Stimulated activated CD4-positive, alpha-beta T cell treated with anti-CD3 and anti-CD28 coated beads, TNF-alpha, amount 100 ng/mL, for 48 hours (primary cell): ENCODE measurements at regions not wholly inside any gene's neighbourhood (a gene's known extent, or its start where the extent isn't known, plus 50 kb on each side); places are given as distances from the start of the nearest gene placed in this dataset.

Source experiments
- DNase-seq, 3 donors: peaks; one replicate each; pipeline ENCODE4 v3.0.0-alpha.2; 2020; ENCODE audit warnings: low read depth in 3 of 3

DNA sequence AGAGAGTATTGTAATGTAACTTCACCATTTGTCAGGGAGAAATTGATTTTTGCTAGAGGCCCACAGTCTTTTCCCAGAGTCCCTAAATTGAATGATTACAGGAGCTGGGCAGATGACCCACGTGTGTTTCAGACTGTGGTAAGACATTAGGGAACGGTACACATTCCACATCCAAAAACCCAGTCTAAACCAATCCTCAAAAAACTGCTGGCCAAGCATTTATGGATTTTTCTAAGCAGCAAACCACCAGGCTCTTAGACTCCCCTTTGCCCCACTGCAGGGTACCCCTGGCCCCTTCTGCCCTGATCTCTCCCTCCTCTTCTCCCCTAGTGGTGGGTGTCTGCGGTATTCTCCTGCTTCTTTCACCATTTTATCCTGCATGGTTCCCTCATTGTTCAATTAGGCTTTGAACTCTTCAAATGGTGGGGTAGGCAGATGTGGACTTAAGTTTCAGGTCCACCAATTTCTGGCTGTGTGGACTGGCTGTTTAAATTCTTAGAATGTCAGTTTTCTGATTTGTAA is 135.5 kb upstream of the SORCS3 start:
- no peak for DNase-seq

DNA sequence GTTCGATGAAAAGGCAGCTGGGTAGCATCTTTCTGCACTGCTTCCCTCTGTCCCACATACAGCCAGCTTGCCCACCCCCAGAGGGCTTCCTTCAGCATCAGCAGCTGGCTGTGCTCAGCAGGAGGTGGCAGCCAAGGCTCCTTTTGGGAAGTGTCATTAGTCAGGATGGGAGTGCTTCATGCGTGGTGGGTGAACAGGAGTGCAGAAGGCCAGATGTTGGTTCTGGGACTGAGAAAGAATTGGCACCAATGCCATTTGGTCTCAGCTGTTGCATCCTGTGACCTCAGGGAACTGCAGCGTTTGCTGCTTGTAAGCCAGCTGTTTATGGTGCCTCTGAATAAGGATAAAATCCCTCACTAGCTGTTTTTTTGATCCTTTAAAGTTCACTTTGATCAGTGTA is 131.1 kb upstream of the SORCS3 start:
- DNase-seq: no peak

DNA sequence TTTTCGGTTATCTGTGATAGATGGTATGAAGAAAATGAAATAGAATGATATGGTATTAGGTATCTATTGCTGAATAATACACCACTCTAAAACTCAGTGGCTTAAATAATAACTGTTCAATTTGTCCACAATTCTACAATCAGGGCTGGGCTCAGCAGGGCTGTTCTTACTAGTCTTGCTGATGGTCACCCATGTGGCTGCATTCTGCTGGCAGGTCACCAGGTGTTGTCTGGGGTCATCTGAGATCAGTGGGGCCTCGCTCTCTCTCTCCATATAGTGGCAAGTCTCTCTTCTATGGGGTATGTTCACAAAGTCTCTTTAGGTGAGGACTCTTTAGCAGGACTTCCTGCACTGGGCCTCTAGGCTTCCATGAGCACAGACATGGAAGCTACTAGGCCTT is 130.4 kb upstream of the SORCS3 start:
- DNase-seq: no peak

DNA sequence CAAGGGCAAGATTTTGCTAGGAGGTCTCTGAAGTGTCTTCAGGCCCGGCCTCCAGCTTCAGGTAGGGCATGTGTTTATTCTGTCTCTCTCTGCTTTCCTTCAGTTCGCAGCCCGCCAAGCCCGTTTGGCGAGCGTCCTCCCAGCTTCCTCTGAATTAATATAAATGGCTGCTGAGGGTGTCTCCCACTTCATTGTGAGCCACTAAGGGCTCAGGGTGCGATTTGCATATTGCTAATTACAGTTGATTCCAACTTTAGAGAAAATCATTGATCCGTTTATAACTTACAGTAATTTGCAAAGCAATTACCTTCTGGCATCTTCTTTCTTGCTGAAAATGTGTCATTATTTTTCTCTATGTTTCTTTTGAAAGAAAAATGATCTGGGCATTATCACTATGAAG is 128.3 kb upstream of the SORCS3 start:
- no peak for DNase-seq

DNA sequence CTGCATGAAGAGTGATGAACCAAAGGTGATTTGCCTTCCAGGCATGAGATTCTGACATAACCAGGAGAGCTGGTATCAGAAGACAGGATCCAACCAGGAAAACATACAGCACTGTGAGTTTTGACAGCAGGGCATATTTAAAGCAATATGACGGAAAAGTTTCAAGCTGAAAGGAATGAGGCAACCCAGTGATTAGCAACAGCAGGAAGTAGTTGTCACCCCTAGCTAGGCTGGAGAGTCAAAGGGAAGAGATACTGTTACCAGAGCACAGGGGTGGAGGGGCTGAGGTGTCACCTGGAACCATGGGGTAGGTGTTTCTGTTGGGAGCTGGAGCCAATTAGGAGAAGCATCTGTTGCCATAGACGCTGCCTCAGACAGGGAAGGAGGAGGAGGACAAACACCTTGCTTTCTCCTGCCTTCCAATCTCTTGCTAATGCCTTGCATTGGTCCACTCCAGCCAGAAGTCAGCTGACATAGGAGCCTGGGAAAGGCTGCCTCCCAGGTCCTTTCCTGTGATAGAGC is 125.4 kb upstream of the SORCS3 start:
- DNase-seq: no peak

DNA sequence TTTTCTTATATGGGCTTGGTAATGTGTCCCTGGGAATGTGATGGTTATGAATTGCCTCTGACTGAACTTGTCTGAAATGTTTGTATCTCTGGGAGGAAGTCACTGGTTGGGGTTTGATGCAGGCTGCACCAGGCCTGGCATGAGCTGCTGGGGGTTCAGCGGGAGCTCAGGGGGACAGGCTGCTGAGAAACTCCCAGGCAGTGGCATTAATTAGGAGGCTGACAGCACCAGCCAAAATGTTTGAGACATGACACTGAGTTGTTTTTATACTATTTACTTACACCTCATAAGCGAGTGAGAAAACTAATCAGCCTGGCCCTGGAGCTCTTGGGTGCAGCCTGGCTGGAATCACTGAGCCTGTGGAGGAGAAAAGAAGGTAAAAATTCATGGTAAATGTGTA is 124.1 kb upstream of the SORCS3 start:
- DNase-seq: no peak

DNA sequence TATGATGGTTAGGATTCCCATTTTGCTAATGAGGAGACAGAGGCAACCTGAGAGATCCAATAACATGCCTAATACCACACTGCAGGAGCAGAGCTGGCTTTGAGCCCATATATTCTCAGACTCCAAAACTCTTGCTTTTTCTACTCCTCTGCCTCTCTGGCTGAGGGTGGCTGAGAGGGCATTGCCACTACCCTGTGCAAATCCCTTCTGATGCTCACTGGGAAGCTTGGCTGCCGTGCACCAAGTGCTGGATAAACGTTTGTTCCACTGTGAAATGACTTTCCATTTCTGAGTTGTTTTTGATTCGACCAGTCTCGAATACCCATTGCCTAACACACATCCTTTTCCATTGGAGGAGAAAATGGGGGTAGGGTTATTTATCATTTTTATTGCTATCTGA is 123.1 kb upstream of the SORCS3 start:
- no peak for DNase-seq

DNA sequence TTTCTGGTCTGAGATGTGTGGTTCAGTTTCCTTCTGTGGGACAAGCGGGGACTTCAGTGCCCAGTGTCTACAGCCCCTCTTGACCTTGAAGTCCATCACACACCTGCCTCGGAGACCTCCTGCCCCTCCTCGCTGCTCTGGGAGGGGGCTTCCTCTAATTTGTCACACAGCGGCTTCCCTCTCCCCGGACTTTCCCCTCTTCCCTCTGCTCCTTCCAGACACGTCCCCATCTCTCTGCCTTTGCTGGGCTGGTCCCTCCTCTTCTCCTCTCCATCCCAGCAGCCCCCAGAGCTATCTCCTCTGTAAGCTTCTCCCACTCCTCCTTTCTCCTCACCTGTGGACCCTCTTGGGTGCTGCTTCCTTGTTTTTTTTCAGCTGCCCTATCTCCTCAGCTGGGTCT is 122.2 kb upstream of the SORCS3 start:
- no peak for DNase-seq

DNA sequence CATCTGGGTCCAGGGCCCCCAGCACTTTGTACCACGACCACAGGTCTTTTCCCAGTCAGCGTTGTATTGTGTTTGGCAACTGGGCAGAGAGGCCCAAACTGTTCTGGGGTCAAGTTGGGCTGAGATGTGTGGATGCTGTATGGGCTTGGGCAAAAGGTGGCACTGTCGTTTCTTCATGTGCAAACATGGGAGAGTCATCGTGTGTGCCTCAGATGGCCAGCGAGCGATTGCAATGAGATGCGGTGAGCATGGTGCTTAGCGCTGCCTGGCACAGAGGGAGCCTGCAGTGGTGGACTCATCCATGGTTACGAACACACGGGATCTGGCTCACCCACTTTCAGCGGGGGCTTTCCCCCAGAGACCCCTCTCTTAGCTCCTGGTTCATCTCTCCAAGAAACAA is 120.4 kb upstream of the SORCS3 start:
- DNase-seq: no peak

DNA sequence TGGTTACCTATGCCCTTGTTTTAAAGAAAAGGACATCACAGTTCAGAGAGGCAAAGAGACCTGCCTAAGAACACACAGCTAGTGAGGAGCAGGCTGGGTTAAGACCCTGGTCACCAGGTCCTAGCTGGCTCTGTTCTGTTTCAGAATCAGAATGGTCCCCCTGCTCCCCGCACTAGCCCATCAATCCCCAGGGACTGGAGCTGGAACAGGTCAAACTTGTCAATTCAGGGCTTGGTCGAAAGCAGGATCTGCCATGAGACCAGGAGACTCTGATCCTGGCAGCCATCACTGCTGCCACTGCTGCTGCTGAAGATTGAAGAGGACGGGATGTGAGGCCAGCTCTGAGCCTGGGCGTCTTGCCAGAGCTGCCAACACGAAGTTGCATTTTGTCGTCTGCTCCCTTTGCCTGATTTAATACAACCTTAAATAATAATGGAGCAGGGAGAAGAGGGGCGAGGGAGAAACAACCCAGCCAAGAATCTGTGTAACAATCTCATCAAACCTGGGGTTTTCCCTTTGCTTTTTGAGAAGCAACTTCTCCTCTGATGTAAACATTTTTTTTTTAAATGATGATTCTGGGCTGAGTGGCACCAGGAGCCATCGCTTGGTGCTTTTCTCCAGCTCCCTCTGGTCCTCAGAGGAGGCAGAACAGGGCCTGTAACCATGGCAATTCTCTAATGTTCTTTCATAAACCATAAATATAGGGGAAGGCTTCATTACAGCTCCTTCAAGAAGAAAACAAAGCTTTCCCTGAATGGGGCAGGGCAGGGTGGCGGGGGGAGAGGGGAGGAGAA is 119.0 kb upstream of the SORCS3 start:
- DNase-seq: no peak

DNA sequence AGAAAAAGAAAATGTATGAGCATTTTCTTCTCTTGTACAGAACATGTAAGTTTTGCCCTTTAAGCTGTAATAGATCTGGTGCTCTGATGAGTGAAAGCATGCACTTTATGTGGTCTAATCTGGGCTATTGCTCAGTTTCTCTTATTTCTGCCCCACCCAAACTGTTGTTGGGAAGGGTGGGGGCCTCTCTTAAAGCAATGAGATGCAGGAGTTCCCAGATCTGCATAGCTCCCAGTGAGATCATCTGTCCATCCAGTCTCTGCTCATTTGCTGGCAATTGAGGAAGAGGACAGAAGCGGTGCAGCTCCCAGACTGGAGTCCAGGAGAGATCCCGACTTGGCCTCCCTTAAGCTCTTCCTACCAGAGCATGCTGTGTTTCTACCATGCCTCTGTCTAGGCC is 114.9 kb upstream of the SORCS3 start:
- DNase-seq: no peak

DNA sequence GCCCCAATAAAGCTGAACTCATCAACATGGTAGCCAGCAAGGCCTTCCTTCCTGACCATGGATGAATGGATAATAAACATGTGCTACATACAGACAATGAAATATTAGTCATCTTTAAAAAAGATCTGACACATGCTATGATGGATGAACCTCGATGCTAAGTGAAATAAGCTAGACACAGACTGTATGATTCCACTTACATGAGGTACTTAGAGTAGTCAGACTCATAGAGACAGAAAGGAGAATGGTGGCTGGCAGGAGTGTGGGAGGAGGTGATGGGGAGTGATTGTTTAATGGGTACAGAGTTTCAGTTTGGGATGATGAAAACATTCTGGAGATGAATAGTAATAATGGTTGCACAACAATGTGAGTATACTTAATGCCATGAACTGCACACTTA is 114.1 kb upstream of the SORCS3 start:
- no peak for DNase-seq

DNA sequence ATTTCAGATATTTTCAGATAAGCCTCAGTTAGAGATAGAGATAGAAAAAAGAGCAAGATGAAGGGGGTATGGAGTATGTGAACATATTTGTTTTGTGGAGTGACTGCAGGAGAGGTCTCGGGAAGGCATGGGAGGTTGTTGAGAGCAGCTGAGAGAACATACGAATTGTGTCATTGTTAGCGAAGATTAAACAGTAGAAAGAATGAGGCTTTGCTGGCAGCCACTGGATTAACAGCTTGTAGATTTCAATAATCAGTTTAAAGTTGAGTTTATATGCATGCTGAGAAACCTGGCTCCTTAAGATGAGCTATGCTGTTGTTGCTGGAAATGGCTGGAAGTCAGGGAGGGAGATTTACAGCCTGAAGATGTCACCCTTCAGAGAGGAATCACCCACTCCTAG is 100.9 kb upstream of the SORCS3 start:
- DNase-seq: no peak

DNA sequence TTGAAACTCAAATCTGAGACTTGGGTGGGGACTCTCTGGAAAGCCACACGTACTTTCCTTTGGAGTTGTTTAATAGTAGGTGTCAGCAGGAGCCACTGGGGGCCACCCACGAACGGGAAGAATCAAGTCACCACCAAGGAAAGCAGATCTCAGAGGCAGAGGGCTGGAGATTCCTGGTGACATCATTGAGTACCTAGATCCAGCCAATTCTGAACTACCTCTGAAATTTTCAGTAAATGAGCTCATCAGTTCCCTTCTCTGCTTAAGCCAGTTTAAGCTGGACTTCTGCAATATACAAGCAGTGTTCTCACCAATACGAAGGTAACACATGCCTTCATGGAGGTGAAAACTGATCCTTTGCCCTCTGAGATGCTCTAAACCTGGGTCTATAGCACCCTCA is 99.3 kb upstream of the SORCS3 start:
- no peak for DNase-seq

DNA sequence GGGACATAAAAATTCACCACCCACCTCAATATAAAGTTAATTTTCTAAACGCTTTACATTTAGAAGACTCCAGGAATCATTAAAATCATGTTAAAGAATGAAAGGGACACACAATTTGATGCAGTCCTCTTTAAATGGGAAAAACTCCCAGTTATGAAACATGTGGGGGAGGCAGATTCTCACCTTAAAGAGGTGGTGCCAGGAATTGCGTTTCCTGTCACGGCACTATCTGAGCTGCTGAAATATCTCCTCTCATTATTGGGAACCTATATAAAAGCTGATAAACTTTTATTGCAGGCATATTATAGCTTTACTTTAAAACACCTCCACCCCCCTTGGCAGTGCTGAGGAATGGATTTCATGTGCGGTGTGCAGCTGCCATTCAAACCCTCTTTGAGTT is 94.8 kb upstream of the SORCS3 start:
- DNase-seq: no peak

DNA sequence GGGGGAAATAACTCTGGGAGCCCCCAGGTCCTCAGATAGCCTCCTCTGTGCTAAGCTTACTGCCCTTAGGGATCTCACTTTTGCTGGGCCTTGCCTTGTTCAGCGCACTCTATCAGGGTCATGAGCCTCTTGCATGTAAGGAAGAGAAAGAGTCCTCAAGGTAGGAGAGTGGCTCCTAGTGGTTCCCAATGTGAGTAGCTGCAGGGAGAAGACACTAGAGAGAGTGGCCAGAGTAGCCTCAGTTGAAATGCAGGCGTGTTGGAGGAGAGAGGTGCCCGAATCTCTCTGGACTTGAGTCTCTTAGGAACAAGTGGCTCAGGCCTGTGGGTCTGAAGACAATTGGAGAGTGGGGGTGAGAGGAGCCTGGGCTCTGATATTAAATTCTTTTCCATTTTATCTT is 94.3 kb upstream of the SORCS3 start:
- no peak for DNase-seq

DNA sequence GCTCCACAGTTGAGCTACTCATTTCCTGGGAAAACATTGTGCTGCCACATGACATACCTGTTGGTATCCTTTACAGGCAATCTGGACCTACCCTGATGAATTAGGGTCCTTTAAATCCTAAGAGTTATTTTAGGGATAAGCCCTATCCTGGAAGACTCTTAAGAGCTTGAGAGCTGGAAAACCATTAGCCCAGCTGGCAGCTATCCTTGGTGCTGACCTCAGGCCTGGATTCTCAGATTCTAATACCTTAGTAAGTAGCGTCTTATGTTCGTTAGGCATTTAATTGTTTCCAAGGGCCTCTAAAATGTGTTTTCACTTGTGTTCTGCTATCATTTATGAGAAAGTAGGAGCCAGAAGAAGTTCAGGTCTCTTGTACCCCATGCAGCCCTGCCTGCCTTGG is 93.0 kb upstream of the SORCS3 start:
- no peak for DNase-seq

DNA sequence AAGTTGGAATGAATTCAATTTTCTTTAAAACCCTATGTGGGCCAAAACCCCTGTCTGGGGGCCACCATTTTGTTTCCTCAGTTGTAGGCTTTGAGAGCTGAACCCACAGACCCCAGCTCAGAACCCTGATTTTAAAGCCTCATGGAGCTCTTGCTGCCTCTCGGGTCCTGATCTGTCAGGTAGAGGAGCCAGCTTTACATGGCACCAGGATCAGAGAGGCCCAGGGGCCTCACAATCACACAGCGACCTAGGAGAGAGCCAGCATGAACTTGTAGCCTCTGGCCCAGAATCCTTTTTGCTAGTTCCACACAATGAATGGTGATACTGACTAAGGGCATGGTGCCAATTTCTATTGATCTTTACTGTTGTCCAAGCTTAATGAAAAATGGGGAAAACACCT is 84.3 kb upstream of the SORCS3 start:
- DNase-seq: no peak

DNA sequence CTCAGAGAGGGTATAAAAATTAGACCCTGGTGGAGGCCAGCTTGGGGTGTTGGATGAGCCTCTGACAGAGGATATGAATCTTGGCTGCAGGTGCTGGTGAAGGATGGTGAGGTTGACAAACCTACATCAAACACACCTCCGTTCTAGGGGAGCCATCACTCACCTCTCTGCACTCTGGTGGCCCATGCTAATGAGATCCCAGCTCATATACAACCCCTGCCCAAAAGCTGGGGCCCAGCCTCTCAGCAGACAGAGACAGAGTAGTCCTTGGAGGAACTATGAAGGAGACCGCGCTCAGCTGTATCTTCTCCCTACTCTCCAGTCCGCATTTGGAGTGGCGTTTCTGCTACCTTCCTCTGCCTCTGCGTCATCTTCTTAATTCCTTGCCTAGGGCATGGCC is 83.1 kb upstream of the SORCS3 start:
- DNase-seq: no peak

DNA sequence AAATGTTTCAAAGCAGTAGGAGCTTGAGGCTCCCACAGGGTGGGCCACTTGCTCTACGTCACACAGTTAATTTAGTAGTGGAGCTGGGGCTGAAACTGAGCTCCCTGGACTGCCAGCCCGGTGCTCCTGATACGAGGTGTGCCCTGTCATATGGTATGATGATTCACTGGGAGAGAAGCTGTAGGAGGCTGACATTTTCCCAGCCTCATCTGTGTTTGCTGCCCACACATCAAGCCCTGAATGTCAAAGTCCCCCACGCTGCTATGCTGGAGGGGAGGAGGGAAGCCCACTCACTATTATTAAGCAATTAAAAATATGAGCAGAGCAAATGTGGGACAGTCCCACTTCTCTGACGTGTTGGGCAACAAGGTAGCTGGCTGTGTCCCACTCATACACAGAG is 81.2 kb upstream of the SORCS3 start:
- DNase-seq: no peak

DNA sequence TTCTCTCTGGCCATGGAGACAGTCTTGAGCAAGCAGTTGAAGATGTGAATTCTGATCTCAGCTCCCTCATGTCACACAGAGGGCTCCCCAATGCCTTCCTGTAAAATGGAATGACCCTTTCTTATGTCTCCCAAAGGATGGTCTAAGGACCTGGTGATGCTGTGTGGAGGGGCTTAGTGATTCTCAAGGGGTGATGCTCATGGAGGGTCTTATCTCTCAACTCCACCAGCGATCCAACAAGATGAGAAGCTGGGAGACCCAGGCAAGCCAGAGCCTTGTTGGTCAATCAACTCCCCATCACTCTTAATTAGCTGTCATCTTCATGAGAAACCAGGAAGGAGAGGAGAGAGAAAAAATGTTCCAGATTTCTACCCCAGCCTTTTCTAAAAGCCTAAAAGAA is 78.0 kb upstream of the SORCS3 start:
- DNase-seq: no peak

DNA sequence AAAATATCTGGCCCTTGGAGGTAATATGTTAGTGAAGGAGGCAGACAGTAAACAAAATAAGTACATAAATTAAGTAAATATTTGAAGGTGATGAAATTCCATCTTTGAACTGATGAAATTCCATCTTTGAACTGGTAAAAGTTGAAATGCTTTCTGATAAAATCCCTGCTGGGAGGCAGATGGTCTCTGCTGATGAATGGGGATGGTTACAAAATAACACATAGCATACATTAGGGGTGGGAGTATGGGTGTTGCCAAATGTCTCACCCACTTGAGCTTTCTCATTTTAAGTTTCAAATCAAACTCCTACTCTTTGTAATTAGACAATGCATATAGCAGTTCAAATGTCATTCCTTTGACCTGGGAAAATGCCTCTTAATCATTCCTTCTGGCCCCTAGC is 77.5 kb upstream of the SORCS3 start:
- DNase-seq: no peak

DNA sequence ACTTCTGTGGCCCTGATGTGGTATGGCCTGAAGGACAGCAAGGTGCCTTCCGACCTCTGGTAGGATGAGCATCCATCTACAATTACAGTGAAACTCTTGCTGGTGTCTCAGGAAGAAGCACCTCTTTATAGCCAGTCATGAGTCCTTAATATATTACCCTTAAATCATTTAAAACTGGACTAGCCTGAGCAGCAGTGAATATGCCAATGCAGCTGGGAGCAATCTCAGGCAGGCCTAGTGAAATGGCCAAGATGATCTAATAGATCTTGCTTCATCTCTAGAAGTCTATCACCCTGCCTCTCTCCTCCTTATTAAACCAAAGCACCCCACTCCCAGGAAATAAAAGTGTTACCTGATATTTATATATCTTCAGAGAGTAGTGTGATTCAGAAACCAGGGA is 66.7 kb upstream of the SORCS3 start:
- no peak for DNase-seq

DNA sequence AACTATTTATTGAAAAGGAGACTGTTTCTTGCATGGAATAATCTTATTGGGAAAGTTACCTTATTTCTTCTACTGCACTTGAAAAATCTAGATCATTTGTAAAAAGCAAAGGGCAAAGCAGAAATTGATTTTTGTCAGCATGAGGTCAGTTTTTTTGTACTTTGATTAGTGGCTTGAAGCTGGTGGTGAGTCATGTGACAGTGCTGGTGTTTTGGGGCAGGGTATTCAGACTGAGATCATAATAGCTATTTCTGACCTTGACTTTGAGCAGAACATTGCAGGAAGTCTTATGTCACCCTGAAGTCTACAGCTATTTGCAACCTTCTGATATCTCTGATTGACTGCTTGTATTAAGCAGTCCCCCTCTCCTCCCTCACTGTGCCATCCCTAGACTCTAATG is 66.3 kb upstream of the SORCS3 start:
- DNase-seq: no peak
